NCI-H524 treated with DMSO at 0.1 percent for 48 hours (cell line): ENCODE measurements at regions not wholly inside any gene's neighbourhood (a gene's known extent, or its start where the extent isn't known, plus 50 kb on each side); places are given as distances from the start of the nearest gene placed in this dataset.

Source experiments
- DNase-seq: peaks from one replicate; lab custom pipeline; 2025; lab: John Stamatoyannopoulos, UW

- no peak for DNase-seq
These were observed 105.7 kb upstream of the ANO1 start for GRCh38 chr11:69972351-69972802.

GRCh38 chr11:69974528-69974927 is 103.6 kb upstream of the ANO1 start:
- DNase-seq, result no peak

- no peak for DNase-seq
These were observed 102.3 kb upstream of the ANO1 start for GRCh38 chr11:69975822-69976221.

- DNase-seq, result no peak
These were observed 101.3 kb upstream of the ANO1 start for GRCh38 chr11:69976794-69977193.

- no peak for DNase-seq
These were observed 100.2 kb upstream of the ANO1 start for GRCh38 chr11:69977951-69978350.

GRCh38 chr11:69978841-69979614 is 99.1 kb upstream of the ANO1 start:
- no peak for DNase-seq

- no peak for DNase-seq
These were observed 98.5 kb upstream of the ANO1 start for GRCh38 chr11:69979632-69980031.

GRCh38 chr11:69981119-69981784 is 96.9 kb upstream of the ANO1 start:
- no peak for DNase-seq

- no peak for DNase-seq
These were observed 95.2 kb upstream of the ANO1 start for GRCh38 chr11:69982690-69983570.

GRCh38 chr11:69983571-69983877 is 94.6 kb upstream of the ANO1 start:
- DNase-seq, result no peak

GRCh38 chr11:69983897-69984438 is 94.1 kb upstream of the ANO1 start:
- DNase-seq, result no peak

- DNase-seq, result no peak
These were observed 93.5 kb upstream of the ANO1 start for GRCh38 chr11:69984457-69985261.

- DNase-seq, result no peak
These were observed 92.8 kb upstream of the ANO1 start for GRCh38 chr11:69985331-69985640.

GRCh38 chr11:69985641-69986439 is 92.3 kb upstream of the ANO1 start:
- no peak for DNase-seq

GRCh38 chr11:69986440-69986787 is 91.7 kb upstream of the ANO1 start:
- no peak for DNase-seq

- DNase-seq, result no peak
These were observed 91.3 kb upstream of the ANO1 start for GRCh38 chr11:69986830-69987229.

GRCh38 chr11:69992026-69992425 is 86.1 kb upstream of the ANO1 start:
- no peak for DNase-seq

- DNase-seq, result no peak
These were observed 85.0 kb upstream of the ANO1 start for GRCh38 chr11:69992943-69993694.

- no peak for DNase-seq
These were observed 83.3 kb upstream of the ANO1 start for GRCh38 chr11:69994810-69995209.

GRCh38 chr11:69995697-69996096 is 82.4 kb upstream of the ANO1 start:
- DNase-seq, result no peak
